ENCODE measurements at regions not wholly inside any gene's neighbourhood (a gene's known extent, or its start where the extent isn't known, plus 50 kb on each side); places are given as distances from the start of the nearest gene placed in this dataset.

GRCh38 chr10:84676536-84676935 is 348.1 kb downstream of the CCSER2 start:
- ChIA-PET POLR2A (no interaction called here), CTCF (no interaction called here)
- H3K36me3 Mint-ChIP-seq = no peaks in the 10 kb centered on the region
- DNase-seq (no peak), ATAC-seq (no peak)
- H3K27ac Mint-ChIP-seq = no peak overlapping the region
- no peaks in the 10 kb centered on the region for H3K4me1 ChIP-seq (ENCODE audit: control insufficient read depth in 2 of 2, insufficient read depth in 2 of 2, low read length in 2 of 2)
- peaks cover 0 to 11% (median 6%) of the 10 kb centered on the region in 5 donors for H3K27me3 Mint-ChIP-seq
- no peak overlapping the region for H3K27ac ChIP-seq (ENCODE audit: low read depth, low read length)
- no peak overlapping the region for H3K4me3 ChIP-seq (ENCODE audit: low read length)
- peaks cover 0 to 6% of the 10 kb centered on the region in 2 donors for H3K27me3 ChIP-seq (ENCODE audit: control insufficient read depth in 2 of 2, insufficient read depth in 2 of 2, low read length in 2 of 2)
- intact Hi-C loops (cut with micrococcal nuclease) = no loop called here
- no peaks in the 10 kb centered on the region for H3K4me1 Mint-ChIP-seq
- no peak overlapping the region for H3K4me3 Mint-ChIP-seq
- no peaks in the 10 kb centered on the region for H3K9me3 ChIP-seq (ENCODE audit: control insufficient read depth in 2 of 3, low read length in 3 of 3)
- no peaks in the 10 kb centered on the region for H3K36me3 ChIP-seq (ENCODE audit: control insufficient read depth in 2 of 3, insufficient read depth in 3 of 3, low read length in 3 of 3)
- H3K9me3 Mint-ChIP-seq = peaks cover 0 to 3% (median 0%) of the 10 kb centered on the region in 11 donors

- Histone ChIP-seq H3K4me1 (ENCODE audit: control insufficient read depth in 2 of 2, insufficient read depth in 2 of 2, low read length in 2 of 2) (no peaks in the 10 kb centered on the region), H3K36me3 (ENCODE audit: control insufficient read depth in 2 of 3, insufficient read depth in 3 of 3, low read length in 3 of 3) (no peaks in the 10 kb centered on the region), H3K4me3 (ENCODE audit: low read length) (no peak overlapping the region), H3K27me3 (ENCODE audit: control insufficient read depth in 2 of 2, insufficient read depth in 2 of 2, low read length in 2 of 2) (peaks cover 0 to 2% of the 10 kb centered on the region in 2 donors), H3K9me3 (ENCODE audit: control insufficient read depth in 2 of 3, low read length in 3 of 3) (no peaks in the 10 kb centered on the region), H3K27ac (ENCODE audit: low read depth, low read length) (no peak overlapping the region)
- POLR2A ChIA-PET = no interaction called here
- Mint-ChIP-seq H3K27ac (no peak overlapping the region), H3K4me3 (no peak overlapping the region), H3K36me3 (no peaks in the 10 kb centered on the region), H3K27me3 (peaks cover 0 to 5% (median 3%) of the 10 kb centered on the region in 5 donors), H3K9me3 (no peaks in the 10 kb centered on the region), H3K4me1 (no peaks in the 10 kb centered on the region)
- intact Hi-C loops (cut with micrococcal nuclease) = no loop called here
- ATAC-seq (no peak), DNase-seq (no peak)
- CTCF ChIA-PET = no interaction called here
Observed at GRCh38 chr10:84681781-84682180, 353.4 kb downstream of the CCSER2 start.

GRCh38 chr10:84683550-84683949 is 355.2 kb downstream of the CCSER2 start:
- Histone ChIP-seq H3K4me1 (ENCODE audit: control insufficient read depth in 2 of 2, insufficient read depth in 2 of 2, low read length in 2 of 2) (no peaks in the 10 kb centered on the region), H3K9me3 (ENCODE audit: control insufficient read depth in 2 of 3, low read length in 3 of 3) (no peaks in the 10 kb centered on the region), H3K36me3 (ENCODE audit: control insufficient read depth in 2 of 3, insufficient read depth in 3 of 3, low read length in 3 of 3) (no peaks in the 10 kb centered on the region), H3K4me3 (ENCODE audit: low read length) (no peak overlapping the region), H3K27me3 (ENCODE audit: control insufficient read depth in 2 of 2, insufficient read depth in 2 of 2, low read length in 2 of 2) (peaks cover 0 to 2% of the 10 kb centered on the region in 2 donors), H3K27ac (ENCODE audit: low read depth, low read length) (no peak overlapping the region)
- Mint-ChIP-seq H3K27me3 (peaks cover 0 to 4% (median 0%) of the 10 kb centered on the region in 5 donors), H3K36me3 (no peaks in the 10 kb centered on the region), H3K27ac (no peak overlapping the region), H3K4me3 (no peak overlapping the region), H3K9me3 (no peaks in the 10 kb centered on the region), H3K4me1 (no peaks in the 10 kb centered on the region)
- intact Hi-C loops (cut with micrococcal nuclease) = no loop called here
- CTCF ChIA-PET = no interaction called here
- ATAC-seq (no peak), DNase-seq (no peak)
- POLR2A ChIA-PET = no interaction called here

- Mint-ChIP-seq H3K27ac (no peak overlapping the region), H3K4me1 (no peaks in the 10 kb centered on the region), H3K36me3 (no peaks in the 10 kb centered on the region), H3K27me3 (peaks cover 0 to 4% (median 0%) of the 10 kb centered on the region in 5 donors), H3K9me3 (no peaks in the 10 kb centered on the region), H3K4me3 (no peak overlapping the region)
- POLR2A ChIA-PET = no interaction called here
- H3K27ac ChIP-seq (ENCODE audit: low read depth, low read length) = no peak overlapping the region
- H3K27me3 ChIP-seq (ENCODE audit: control insufficient read depth in 2 of 2, insufficient read depth in 2 of 2, low read length in 2 of 2) = peaks cover 0 to 2% of the 10 kb centered on the region in 2 donors
- H3K4me3 ChIP-seq (ENCODE audit: low read length) = no peak overlapping the region
- no peak for ATAC-seq
- intact Hi-C loops (cut with micrococcal nuclease) = no loop called here
- H3K4me1 ChIP-seq (ENCODE audit: control insufficient read depth in 2 of 2, insufficient read depth in 2 of 2, low read length in 2 of 2) = no peaks in the 10 kb centered on the region
- CTCF ChIA-PET = no interaction called here
- no peaks in the 10 kb centered on the region for H3K36me3 ChIP-seq (ENCODE audit: control insufficient read depth in 2 of 3, insufficient read depth in 3 of 3, low read length in 3 of 3)
- no peak for DNase-seq
- H3K9me3 ChIP-seq (ENCODE audit: control insufficient read depth in 2 of 3, low read length in 3 of 3) = no peaks in the 10 kb centered on the region
Observed at GRCh38 chr10:84683980-84684740, 355.8 kb downstream of the CCSER2 start.

- POLR2A ChIA-PET = no interaction called here
- ATAC-seq = no peak
- peaks cover 0 to 2% of the 10 kb centered on the region in 2 donors for H3K27me3 ChIP-seq (ENCODE audit: control insufficient read depth in 2 of 2, insufficient read depth in 2 of 2, low read length in 2 of 2)
- intact Hi-C loops (cut with micrococcal nuclease) = no loop called here
- CTCF ChIA-PET = no interaction called here
- Mint-ChIP-seq H3K27ac (no peak overlapping the region), H3K4me3 (no peak overlapping the region), H3K4me1 (no peaks in the 10 kb centered on the region), H3K36me3 (no peaks in the 10 kb centered on the region), H3K9me3 (no peaks in the 10 kb centered on the region), H3K27me3 (peaks cover 0 to 4% (median 0%) of the 10 kb centered on the region in 5 donors)
- no peak overlapping the region for H3K4me3 ChIP-seq (ENCODE audit: low read length)
- no peaks in the 10 kb centered on the region for H3K9me3 ChIP-seq (ENCODE audit: control insufficient read depth in 2 of 3, low read length in 3 of 3)
- H3K4me1 ChIP-seq (ENCODE audit: control insufficient read depth in 2 of 2, insufficient read depth in 2 of 2, low read length in 2 of 2) = no peaks in the 10 kb centered on the region
- no peak for DNase-seq
- H3K36me3 ChIP-seq (ENCODE audit: control insufficient read depth in 2 of 3, insufficient read depth in 3 of 3, low read length in 3 of 3) = no peaks in the 10 kb centered on the region
- no peak overlapping the region for H3K27ac ChIP-seq (ENCODE audit: low read depth, low read length)
Observed at GRCh38 chr10:84685047-84685660, 356.8 kb downstream of the CCSER2 start.

- Mint-ChIP-seq H3K36me3 (no peaks in the 10 kb centered on the region), H3K4me3 (no peak overlapping the region), H3K27me3 (peaks cover 0 to 3% (median 0%) of the 10 kb centered on the region in 5 donors), H3K27ac (no peak overlapping the region), H3K9me3 (peaks cover 0 to 12% (median 2%) of the 10 kb centered on the region in 11 donors), H3K4me1 (no peaks in the 10 kb centered on the region)
- Histone ChIP-seq H3K9me3 (ENCODE audit: control insufficient read depth in 2 of 3, low read length in 3 of 3) (no peaks in the 10 kb centered on the region), H3K4me1 (ENCODE audit: control insufficient read depth in 2 of 2, insufficient read depth in 2 of 2, low read length in 2 of 2) (no peaks in the 10 kb centered on the region), H3K4me3 (ENCODE audit: low read length) (no peak overlapping the region), H3K27ac (ENCODE audit: low read depth, low read length) (no peak overlapping the region), H3K36me3 (ENCODE audit: control insufficient read depth in 2 of 3, insufficient read depth in 3 of 3, low read length in 3 of 3) (no peaks in the 10 kb centered on the region), H3K27me3 (ENCODE audit: control insufficient read depth in 2 of 2, insufficient read depth in 2 of 2, low read length in 2 of 2) (no peaks in the 10 kb centered on the region)
- ATAC-seq (no peak), DNase-seq (no peak)
- ChIA-PET POLR2A (no interaction called here), CTCF (no interaction called here)
- intact Hi-C loops (cut with micrococcal nuclease) = no loop called here
Observed at GRCh38 chr10:84693006-84693405, 364.6 kb downstream of the CCSER2 start.

- ATAC-seq = no peak
- no peak overlapping the region for H3K4me3 ChIP-seq (ENCODE audit: low read length)
- DNase-seq = no peak
- Mint-ChIP-seq H3K4me1 (no peaks in the 10 kb centered on the region), H3K4me3 (no peak overlapping the region), H3K27me3 (peaks cover 0 to 19% (median 3%) of the 10 kb centered on the region in 5 donors), H3K9me3 (peaks cover 0 to 12% (median 2%) of the 10 kb centered on the region in 11 donors), H3K27ac (no peak overlapping the region), H3K36me3 (no peaks in the 10 kb centered on the region)
- POLR2A ChIA-PET = no interaction called here
- H3K36me3 ChIP-seq (ENCODE audit: control insufficient read depth in 2 of 3, insufficient read depth in 3 of 3, low read length in 3 of 3) = no peaks in the 10 kb centered on the region
- no peaks in the 10 kb centered on the region for H3K27me3 ChIP-seq (ENCODE audit: control insufficient read depth in 2 of 2, insufficient read depth in 2 of 2, low read length in 2 of 2)
- intact Hi-C loops (cut with micrococcal nuclease) = no loop called here
- no peaks in the 10 kb centered on the region for H3K9me3 ChIP-seq (ENCODE audit: control insufficient read depth in 2 of 3, low read length in 3 of 3)
- no peak overlapping the region for H3K27ac ChIP-seq (ENCODE audit: low read depth, low read length)
- no peaks in the 10 kb centered on the region for H3K4me1 ChIP-seq (ENCODE audit: control insufficient read depth in 2 of 2, insufficient read depth in 2 of 2, low read length in 2 of 2)
- CTCF ChIA-PET = no interaction called here
Observed at GRCh38 chr10:84695902-84696301, 367.5 kb downstream of the CCSER2 start.

Measured in naive thymus-derived CD4-positive, alpha-beta T cell (primary cell).